NCI-H510A treated with DMSO at 0.1 percent for 48 hours (cell line): ENCODE measurements at regions not wholly inside any gene's neighbourhood (a gene's known extent, or its start where the extent isn't known, plus 50 kb on each side); places are given as distances from the start of the nearest gene placed in this dataset.

Experiments used
- DNase-seq: peaks from one replicate; lab custom pipeline; 2025; lab: John Stamatoyannopoulos, UW

- DNase-seq = no peak
These were observed 55.7 kb downstream of the CXCR4 start for GRCh38 chr2:136062066-136062837.

- no peak for DNase-seq
These were observed 57.5 kb downstream of the CXCR4 start for GRCh38 chr2:136060416-136060815.

GRCh38 chr2:136059036-136059472 is 58.9 kb downstream of the CXCR4 start:
- no peak for DNase-seq

- DNase-seq = no peak
These were observed 59.7 kb downstream of the CXCR4 start for GRCh38 chr2:136058262-136058661.

GRCh38 chr2:136057802-136058140 is 60.2 kb downstream of the CXCR4 start:
- DNase-seq = no peak

GRCh38 chr2:136057023-136057801 is 60.7 kb downstream of the CXCR4 start:
- DNase-seq = no peak

GRCh38 chr2:136055929-136056688 is 61.8 kb downstream of the CXCR4 start:
- no peak for DNase-seq

- no peak for DNase-seq
These were observed 63.1 kb downstream of the CXCR4 start for GRCh38 chr2:136054856-136055255.

GRCh38 chr2:136052369-136053362 is 65.3 kb downstream of the CXCR4 start:
- no peak for DNase-seq

- no peak for DNase-seq
These were observed 66.3 kb upstream of the DARS1 start for GRCh38 chr2:136051725-136052048.

GRCh38 chr2:136051001-136051724 is 65.7 kb upstream of the DARS1 start:
- peak; percentile 39 for DNase-seq

- no peak for DNase-seq
These were observed 64.8 kb upstream of the DARS1 start for GRCh38 chr2:136049991-136050920.

- no peak for DNase-seq
These were observed 63.8 kb upstream of the DARS1 start for GRCh38 chr2:136049011-136049742.

- no peak for DNase-seq
These were observed 60.6 kb upstream of the DARS1 start for GRCh38 chr2:136045835-136046570.

GRCh38 chr2:136045344-136045743 is 59.9 kb upstream of the DARS1 start:
- no peak for DNase-seq
